GM18909 (cell line): ENCODE measurements at regions not wholly inside any gene's neighbourhood (a gene's known extent, or its start where the extent isn't known, plus 50 kb on each side); places are given as distances from the start of the nearest gene placed in this dataset.
"Not testable (repeated sequence)": the region's sequence is repeated elsewhere in the genome, so short reads cannot be mapped to it uniquely, and the experiment has no call there.

Experiments used
- ATAC-seq: cut with Tn5 transposase; IDR thresholded peaks from one replicate; pipeline ENCODE4 v1.9.1; 2021; ENCODE audit warnings: mild to moderate bottlenecking; ENCODE audit not compliant: unreplicated experiment, poor library complexity

GRCh38 chr7:17396692-17397091 lies 98.2 kb downstream of the AHR start:
- no peak for ATAC-seq

GRCh38 chr7:17401791-17402627 lies 103.6 kb downstream of the AHR start:
- ATAC-seq = peak; percentile 72

- ATAC-seq = peak; percentile 83
These were observed 104.3 kb downstream of the AHR start for GRCh38 chr7:17402628-17403278.

GRCh38 chr7:17404006-17404405 lies 105.6 kb downstream of the AHR start:
- ATAC-seq = no peak

GRCh38 chr7:17405786-17406185 lies 107.3 kb downstream of the AHR start:
- no peak for ATAC-seq

- no peak for ATAC-seq
These were observed 108.3 kb downstream of the AHR start for GRCh38 chr7:17406738-17407137.

GRCh38 chr7:17407229-17407628 lies 108.8 kb downstream of the AHR start:
- no peak for ATAC-seq

GRCh38 chr7:17408245-17408903 lies 109.9 kb downstream of the AHR start:
- no peak for ATAC-seq

- no peak for ATAC-seq
These were observed 110.4 kb downstream of the AHR start for GRCh38 chr7:17408904-17409290.

- peak; percentile 92 for ATAC-seq
These were observed 113.5 kb downstream of the AHR start for GRCh38 chr7:17411922-17412321.

GRCh38 chr7:17412883-17413282 lies 114.4 kb downstream of the AHR start:
- ATAC-seq = no peak

- no peak for ATAC-seq
These were observed 117.5 kb downstream of the AHR start for GRCh38 chr7:17415955-17416354.

GRCh38 chr7:17420308-17421015 lies 122.0 kb downstream of the AHR start:
- not testable (repeated sequence) for ATAC-seq

- ATAC-seq = no peak
These were observed 123.5 kb downstream of the AHR start for GRCh38 chr7:17421941-17422340.

- ATAC-seq = no peak
These were observed 124.5 kb downstream of the AHR start for GRCh38 chr7:17422966-17423365.

GRCh38 chr7:17427924-17428323 lies 129.5 kb downstream of the AHR start:
- ATAC-seq = no peak

GRCh38 chr7:17429579-17429978 lies 131.1 kb downstream of the AHR start:
- no peak for ATAC-seq

GRCh38 chr7:17432793-17433192 lies 134.3 kb downstream of the AHR start:
- ATAC-seq = no peak

- ATAC-seq = no peak
These were observed 135.7 kb downstream of the AHR start for GRCh38 chr7:17434191-17434590.

- no peak for ATAC-seq
These were observed 136.6 kb downstream of the AHR start for GRCh38 chr7:17434841-17435692.
